HEK293 (cell line): ENCODE measurements at regions not wholly inside any gene's neighbourhood (a gene's known extent, or its start where the extent isn't known, plus 50 kb on each side); places are given as distances from the start of the nearest gene placed in this dataset.

Experiments used
- CTCF ChIA-PET: fragments of 350-600 bp; formaldehyde crosslinking; extraction: SDS; loops from one replicate; lab custom pipeline; 2021; ENCODE audit warnings: antibody characterized with exemption; lab: Yijun Ruan, JAX
- POLR2A ChIA-PET: fragments of 300-600 bp; formaldehyde crosslinking; extraction: SDS; loops from one replicate; lab custom pipeline; 2020; ENCODE audit warnings: antibody characterized with exemption, inconsistent platforms; lab: Yijun Ruan, JAX
- H3K27ac ChIP-seq: fragments of 200-500 bp; sonication (Bioruptor generic); 2 replicates; pipeline ENCODE4 v1.5.1; 2014; ENCODE audit warnings: low read depth, low read length, control low read depth, inconsistent platforms; ENCODE audit errors: extremely low read depth
- H3K36me3 ChIP-seq, 2 experiments: fragments of 200-500 bp in 1 of 2; sonication (Bioruptor generic) in 1 of 2; 1 replicate in 1 of 2; 2 replicates in 1 of 2; pipeline ENCODE4 v1.5.1; 2014 to 2017; ENCODE audit warnings: inconsistent platforms in 2 of 2, low read length in 2 of 2; ENCODE audit not compliant: control insufficient read depth in 2 of 2, insufficient read depth in 1 of 2
- H3K4me1 ChIP-seq: fragments of 200-500 bp; sonication (Bioruptor generic); 2 replicates; pipeline ENCODE4 v1.5.1; 2014; ENCODE audit warnings: mild to moderate bottlenecking, low read length, inconsistent platforms; ENCODE audit not compliant: control insufficient read depth, insufficient read depth
- H3K4me3 ChIP-seq: 2 replicates; pipeline ENCODE4 v1.5.1; 2011; ENCODE audit warnings: low read depth, mild to moderate bottlenecking, control low read depth, low read length, moderate library complexity
- H3K9me3 ChIP-seq: fragments of 200-500 bp; sonication (Bioruptor generic); 2 replicates; pipeline ENCODE4 v1.5.1; 2014; ENCODE audit warnings: low read depth, low read length, inconsistent platforms; ENCODE audit not compliant: control insufficient read depth, insufficient read depth
- AEBP2 ChIP-seq: fragments of 450-650 bp; formaldehyde crosslinking; IDR thresholded peaks from 2 replicates; pipeline ENCODE4 v1.5.1; 2016; ENCODE audit warnings: missing biosample characterization, missing genetic modification characterization, borderline replicate concordance
- INSM2 ChIP-seq: fragments of 450-650 bp; formaldehyde crosslinking; IDR thresholded peaks from 2 replicates; pipeline ENCODE4 v1.5.1; 2016; ENCODE audit warnings: missing biosample characterization, missing genetic modification characterization
- TSHZ1 ChIP-seq: fragments of 450-650 bp; formaldehyde crosslinking; IDR thresholded peaks from 2 replicates; pipeline ENCODE4 v1.5.1; 2016; ENCODE audit warnings: missing biosample characterization, missing genetic modification characterization, borderline replicate concordance
- YY1 ChIP-seq: fragments of 450-650 bp; formaldehyde crosslinking; IDR thresholded peaks from 2 replicates; pipeline ENCODE4 v1.5.1; 2018; ENCODE audit warnings: missing biosample characterization, missing genetic modification characterization
- ZBTB17 ChIP-seq: fragments of 450-650 bp; formaldehyde crosslinking; IDR thresholded peaks from 2 replicates; pipeline ENCODE4 v1.5.1; 2016; ENCODE audit warnings: missing biosample characterization, missing genetic modification characterization
- ZBTB8A ChIP-seq: fragments of 450-650 bp; formaldehyde crosslinking; IDR thresholded peaks from 2 replicates; pipeline ENCODE4 v1.5.1; 2016; ENCODE audit warnings: missing biosample characterization, missing genetic modification characterization
- ZNF324 ChIP-seq: fragments of 450-650 bp; formaldehyde crosslinking; IDR thresholded peaks from 2 replicates; pipeline ENCODE4 v1.5.1; 2016; ENCODE audit warnings: missing biosample characterization, missing genetic modification characterization
- ZSCAN5A ChIP-seq: fragments of 450-650 bp; formaldehyde crosslinking; IDR thresholded peaks from 2 replicates; pipeline ENCODE4 v1.5.1; 2016; ENCODE audit warnings: missing biosample characterization, missing genetic modification characterization
- TF ChIP-seq, protein P1 (sequence below): fragments of 450-650 bp; formaldehyde crosslinking; IDR thresholded peaks from 2 replicates; pipeline ENCODE4 v1.5.1; 2016; ENCODE audit warnings: missing biosample characterization, missing genetic modification characterization
- TF ChIP-seq, protein P2 (sequence below): fragments of 450-650 bp; formaldehyde crosslinking; IDR thresholded peaks from 2 replicates; pipeline ENCODE4 v1.5.1; 2017; ENCODE audit warnings: missing biosample characterization, mild to moderate bottlenecking, missing genetic modification characterization, moderate library complexity

DNA sequence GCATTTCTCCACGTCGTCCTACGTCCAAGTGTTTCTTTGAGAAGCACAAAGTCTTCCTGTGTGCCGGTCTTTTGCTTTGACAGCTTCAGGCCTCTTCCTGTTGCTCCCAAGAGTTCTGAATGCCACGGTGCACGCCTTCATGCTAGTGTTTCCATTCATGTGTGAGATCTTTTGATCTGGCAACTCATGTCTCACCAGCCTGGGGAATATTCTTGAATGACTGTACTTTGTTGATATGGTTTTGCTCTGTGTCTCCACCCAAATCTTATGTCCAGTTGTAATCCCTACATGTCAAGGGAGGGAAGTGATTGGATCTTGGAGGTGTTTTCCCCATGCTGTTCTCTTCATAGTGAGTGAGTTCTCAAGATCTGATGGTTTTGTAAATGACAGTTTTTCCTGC, 129.6 kb upstream of the THBS2 start:
- Histone ChIP-seq H3K4me3 (no peak overlapping the region), H3K4me1 (no peaks in the 10 kb centered on the region), H3K36me3 (no peaks in the 10 kb centered on the region), H3K27ac (no peak overlapping the region), H3K9me3 (no peaks in the 10 kb centered on the region)
- ChIA-PET CTCF (no interaction called here), POLR2A (no interaction called here)
- no peak for TF ChIP-seq ZBTB8A (tag by site-specific recombination)
- TF ChIP-seq TSHZ1 = no peak
- TF ChIP-seq, protein P1, sequence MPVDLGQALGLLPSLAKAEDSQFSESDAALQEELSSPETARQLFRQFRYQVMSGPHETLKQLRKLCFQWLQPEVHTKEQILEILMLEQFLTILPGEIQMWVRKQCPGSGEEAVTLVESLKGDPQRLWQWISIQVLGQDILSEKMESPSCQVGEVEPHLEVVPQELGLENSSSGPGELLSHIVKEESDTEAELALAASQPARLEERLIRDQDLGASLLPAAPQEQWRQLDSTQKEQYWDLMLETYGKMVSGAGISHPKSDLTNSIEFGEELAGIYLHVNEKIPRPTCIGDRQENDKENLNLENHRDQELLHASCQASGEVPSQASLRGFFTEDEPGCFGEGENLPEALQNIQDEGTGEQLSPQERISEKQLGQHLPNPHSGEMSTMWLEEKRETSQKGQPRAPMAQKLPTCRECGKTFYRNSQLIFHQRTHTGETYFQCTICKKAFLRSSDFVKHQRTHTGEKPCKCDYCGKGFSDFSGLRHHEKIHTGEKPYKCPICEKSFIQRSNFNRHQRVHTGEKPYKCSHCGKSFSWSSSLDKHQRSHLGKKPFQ (tag by site-specific recombination) = no peak
- no peak for TF ChIP-seq INSM2 (tag by site-specific recombination)
- TF ChIP-seq, all 188 proteins: peak for 0

DNA sequence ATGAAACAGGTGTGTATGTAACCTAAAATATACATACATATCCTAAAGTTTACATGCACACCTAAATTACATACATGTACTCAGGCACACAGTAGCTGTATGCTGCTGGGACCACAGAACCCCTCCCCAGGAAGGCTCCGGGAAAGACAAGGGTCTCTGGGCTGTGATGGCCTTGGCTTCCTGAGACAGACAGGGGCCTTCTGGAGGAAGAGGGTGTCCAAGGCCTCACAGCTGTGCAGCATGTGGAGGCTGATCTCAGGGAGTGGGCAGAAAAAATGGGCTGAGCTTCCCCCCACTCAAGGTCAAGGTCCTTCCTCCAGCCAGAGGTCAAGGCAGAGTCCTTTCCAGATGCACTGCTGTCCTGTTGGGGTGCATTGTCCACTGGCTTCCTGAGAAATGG, 129.1 kb upstream of the THBS2 start:
- Histone ChIP-seq H3K9me3 (no peaks in the 10 kb centered on the region), H3K4me1 (no peaks in the 10 kb centered on the region), H3K36me3 (no peaks in the 10 kb centered on the region), H3K27ac (no peak overlapping the region), H3K4me3 (no peak overlapping the region)
- ChIA-PET CTCF (interaction anchor here (1.0 kb wide), 1 partner anchor 35 kb away, joined by 3 read pairs; no protein-coding TSS in a partner anchor), POLR2A (no interaction called here)
- TF ChIP-seq, protein P2, sequence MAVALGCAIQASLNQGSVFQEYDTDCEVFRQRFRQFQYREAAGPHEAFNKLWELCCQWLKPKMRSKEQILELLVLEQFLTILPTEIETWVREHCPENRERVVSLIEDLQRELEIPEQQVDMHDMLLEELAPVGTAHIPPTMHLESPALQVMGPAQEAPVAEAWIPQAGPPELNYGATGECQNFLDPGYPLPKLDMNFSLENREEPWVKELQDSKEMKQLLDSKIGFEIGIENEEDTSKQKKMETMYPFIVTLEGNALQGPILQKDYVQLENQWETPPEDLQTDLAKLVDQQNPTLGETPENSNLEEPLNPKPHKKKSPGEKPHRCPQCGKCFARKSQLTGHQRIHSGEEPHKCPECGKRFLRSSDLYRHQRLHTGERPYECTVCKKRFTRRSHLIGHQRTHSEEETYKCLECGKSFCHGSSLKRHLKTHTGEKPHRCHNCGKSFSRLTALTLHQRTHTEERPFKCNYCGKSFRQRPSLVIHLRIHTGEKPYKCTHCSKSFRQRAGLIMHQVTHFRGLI (tag by site-specific recombination) = no peak
- TF ChIP-seq YY1 (tag by site-specific recombination) (no peak), AEBP2 (tag by site-specific recombination) (no peak), ZNF324 (tag by site-specific recombination) (no peak), ZBTB17 (tag by site-specific recombination) (no peak), ZSCAN5A (tag by site-specific recombination) (no peak)
